NCI-H748 treated with DMSO at 0.1 percent for 48 hours (cell line): ENCODE measurements at regions not wholly inside any gene's neighbourhood (a gene's known extent, or its start where the extent isn't known, plus 50 kb on each side); places are given as distances from the start of the nearest gene placed in this dataset.

Source experiments
- DNase-seq: peaks from one replicate; lab custom pipeline; 2025; lab: John Stamatoyannopoulos, UW

GRCh38 chr7:16055263-16055976 is 365.9 kb downstream of the CRPPA start:
- no peak for DNase-seq

GRCh38 chr7:16051561-16052255 is 365.2 kb upstream of the MEOX2 start:
- DNase-seq: no peak

GRCh38 chr7:16046041-16046440 is 359.6 kb upstream of the MEOX2 start:
- no peak for DNase-seq

GRCh38 chr7:16045296-16045695 is 358.8 kb upstream of the MEOX2 start:
- DNase-seq: no peak

GRCh38 chr7:16044645-16045044 is 358.2 kb upstream of the MEOX2 start:
- DNase-seq: no peak

GRCh38 chr7:16040346-16040745 is 353.9 kb upstream of the MEOX2 start:
- no peak for DNase-seq

- no peak for DNase-seq
Measured at GRCh38 chr7:16038906-16039305, 352.4 kb upstream of the MEOX2 start.

GRCh38 chr7:16035392-16035791 is 348.9 kb upstream of the MEOX2 start:
- DNase-seq: no peak

GRCh38 chr7:16034866-16035265 is 348.4 kb upstream of the MEOX2 start:
- no peak for DNase-seq

- no peak for DNase-seq
Measured at GRCh38 chr7:16034353-16034752, 347.9 kb upstream of the MEOX2 start.

GRCh38 chr7:16033233-16033632 is 346.8 kb upstream of the MEOX2 start:
- DNase-seq: no peak

- DNase-seq: no peak
Measured at GRCh38 chr7:16028636-16029035, 342.2 kb upstream of the MEOX2 start.

- no peak for DNase-seq
Measured at GRCh38 chr7:16028103-16028502, 341.6 kb upstream of the MEOX2 start.

GRCh38 chr7:16027396-16027795 is 340.9 kb upstream of the MEOX2 start:
- DNase-seq: no peak

GRCh38 chr7:16026253-16027020 is 340.0 kb upstream of the MEOX2 start:
- no peak for DNase-seq

GRCh38 chr7:16025696-16026095 is 339.2 kb upstream of the MEOX2 start:
- no peak for DNase-seq

- DNase-seq: no peak
Measured at GRCh38 chr7:16023503-16023902, 337.0 kb upstream of the MEOX2 start.

- no peak for DNase-seq
Measured at GRCh38 chr7:16023046-16023445, 336.6 kb upstream of the MEOX2 start.

GRCh38 chr7:16021851-16022250 is 335.4 kb upstream of the MEOX2 start:
- no peak for DNase-seq

- no peak for DNase-seq
Measured at GRCh38 chr7:16015981-16016380, 329.5 kb upstream of the MEOX2 start.

- DNase-seq: no peak
Measured at GRCh38 chr7:16014031-16014430, 327.5 kb upstream of the MEOX2 start.

GRCh38 chr7:16007911-16008310 is 321.4 kb upstream of the MEOX2 start:
- DNase-seq: no peak

GRCh38 chr7:16004702-16005101 is 318.2 kb upstream of the MEOX2 start:
- no peak for DNase-seq
